Parathyroid adenoma (tissue), 2 donors: ENCODE measurements at regions not wholly inside any gene's neighbourhood (a gene's known extent, or its start where the extent isn't known, plus 50 kb on each side); places are given as distances from the start of the nearest gene placed in this dataset.
"Not testable (repeated sequence)": the region's sequence is repeated elsewhere in the genome, so short reads cannot be mapped to it uniquely, and the experiment has no call there.

Experiments used
- H2AFZ ChIP-seq: fragments of 300-600 bp; sonication (generic); one replicate; pipeline ENCODE4 v1.7.0; 2017; ENCODE audit warnings: antibody characterized with exemption, mild to moderate bottlenecking
- H3K27ac ChIP-seq: fragments of 300-600 bp; sonication (generic); one replicate; pipeline ENCODE4 v1.7.0; 2017
- H3K27me3 ChIP-seq: fragments of 300-600 bp; sonication (generic); one replicate; pipeline ENCODE4 v1.7.0; 2017; ENCODE audit warnings: low read length; ENCODE audit not compliant: control insufficient read depth, insufficient read depth
- H3K36me3 ChIP-seq: fragments of 300-600 bp; sonication (generic); one replicate; pipeline ENCODE4 v1.7.0; 2017; ENCODE audit warnings: low read length; ENCODE audit not compliant: control insufficient read depth, insufficient read depth
- H3K4me1 ChIP-seq: fragments of 300-600 bp; sonication (generic); one replicate; pipeline ENCODE4 v1.7.0; 2017; ENCODE audit warnings: control low read depth
- H3K4me2 ChIP-seq: fragments of 300-600 bp; sonication (generic); one replicate; pipeline ENCODE4 v1.7.0; 2017; ENCODE audit warnings: low read length
- H3K4me3 ChIP-seq: fragments of 300-600 bp; sonication (generic); one replicate; pipeline ENCODE4 v1.7.0; 2017; ENCODE audit warnings: low read depth, low read length
- H3K79me2 ChIP-seq: fragments of 300-600 bp; sonication (generic); one replicate; pipeline ENCODE4 v1.7.0; 2017; ENCODE audit warnings: control low read depth
- H3K9ac ChIP-seq: fragments of 300-600 bp; sonication (generic); one replicate; pipeline ENCODE4 v1.7.0; 2017; ENCODE audit warnings: mild to moderate bottlenecking
- H3K9me3 ChIP-seq: fragments of 300-600 bp; sonication (generic); one replicate; pipeline ENCODE4 v1.7.0; 2017; ENCODE audit warnings: low read length; ENCODE audit not compliant: control insufficient read depth
- TF ChIP-seq, protein P1 (sequence below): fragments of 300-600 bp; sonication (generic); IDR thresholded peaks from one replicate; pipeline ENCODE4 v1.7.0; 2017; ENCODE audit warnings: antibody characterized with exemption, mild to moderate bottlenecking
- donor health status: primary hyperparathyroidism.

GRCh38 chr22:22176929-22177616 lies 67.5 kb upstream of the VPREB1 start:
- Histone ChIP-seq H3K4me1 (peaks cover 50% of the 10 kb centered on the region), H3K4me3 (no peak overlapping the region), H3K27ac (peak overlapping the region; percentile 98), H3K36me3 (no peaks in the 10 kb centered on the region), H3K4me2 (peak overlapping the region; percentile 15), H3K9me3 (no peaks in the 10 kb centered on the region), H2AFZ (peak overlapping the region; percentile 56), H3K27me3 (no peaks in the 10 kb centered on the region), H3K9ac (no peak overlapping the region), H3K79me2 (no peaks in the 10 kb centered on the region)
- TF ChIP-seq, protein P1, sequence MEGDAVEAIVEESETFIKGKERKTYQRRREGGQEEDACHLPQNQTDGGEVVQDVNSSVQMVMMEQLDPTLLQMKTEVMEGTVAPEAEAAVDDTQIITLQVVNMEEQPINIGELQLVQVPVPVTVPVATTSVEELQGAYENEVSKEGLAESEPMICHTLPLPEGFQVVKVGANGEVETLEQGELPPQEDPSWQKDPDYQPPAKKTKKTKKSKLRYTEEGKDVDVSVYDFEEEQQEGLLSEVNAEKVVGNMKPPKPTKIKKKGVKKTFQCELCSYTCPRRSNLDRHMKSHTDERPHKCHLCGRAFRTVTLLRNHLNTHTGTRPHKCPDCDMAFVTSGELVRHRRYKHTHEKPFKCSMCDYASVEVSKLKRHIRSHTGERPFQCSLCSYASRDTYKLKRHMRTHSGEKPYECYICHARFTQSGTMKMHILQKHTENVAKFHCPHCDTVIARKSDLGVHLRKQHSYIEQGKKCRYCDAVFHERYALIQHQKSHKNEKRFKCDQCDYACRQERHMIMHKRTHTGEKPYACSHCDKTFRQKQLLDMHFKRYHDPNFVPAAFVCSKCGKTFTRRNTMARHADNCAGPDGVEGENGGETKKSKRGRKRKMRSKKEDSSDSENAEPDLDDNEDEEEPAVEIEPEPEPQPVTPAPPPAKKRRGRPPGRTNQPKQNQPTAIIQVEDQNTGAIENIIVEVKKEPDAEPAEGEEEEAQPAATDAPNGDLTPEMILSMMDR: no peak

DNA sequence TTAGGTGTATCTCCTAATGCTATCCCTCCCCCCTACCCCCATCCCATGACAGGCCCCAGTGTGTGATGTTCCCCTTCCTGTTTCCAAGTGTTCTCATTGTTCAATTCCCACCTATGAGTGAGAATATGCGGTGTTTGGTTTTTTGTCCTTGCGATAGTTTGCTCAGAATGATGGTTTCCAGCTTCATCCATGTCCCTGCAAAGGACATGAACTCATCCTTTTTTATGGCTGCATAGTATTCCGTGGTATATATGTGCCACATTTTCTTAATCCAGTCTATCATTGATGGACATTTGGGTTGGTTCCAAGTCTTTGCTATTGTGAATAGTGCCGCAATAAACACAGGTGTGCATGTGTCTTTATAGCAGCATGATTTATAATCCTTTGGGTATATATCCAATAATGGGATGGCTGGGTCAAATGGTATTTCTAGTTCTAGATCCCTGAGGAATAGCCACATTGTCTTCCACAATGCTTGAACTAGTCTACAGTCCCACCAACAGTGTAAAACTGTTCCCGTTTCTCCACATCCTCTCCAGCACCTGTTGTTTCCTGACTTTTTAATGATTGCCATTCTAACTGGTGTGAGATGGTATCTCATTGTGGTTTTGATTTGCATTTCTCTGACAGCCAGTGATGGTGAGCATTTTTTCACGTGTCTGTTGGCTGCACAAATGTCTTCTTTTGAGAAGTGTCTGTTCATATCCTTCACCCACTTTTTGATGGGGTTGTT lies 71.5 kb upstream of the VPREB1 start:
- H3K4me3 ChIP-seq, H3K27ac ChIP-seq, H3K9ac ChIP-seq, H3K79me2 ChIP-seq, H3K9me3 ChIP-seq, H3K4me2 ChIP-seq, H2AFZ ChIP-seq, H3K27me3 ChIP-seq, H3K36me3 ChIP-seq: not testable (repeated sequence)
- H3K4me1 ChIP-seq: peaks cover 19% of the 10 kb centered on the region

DNA sequence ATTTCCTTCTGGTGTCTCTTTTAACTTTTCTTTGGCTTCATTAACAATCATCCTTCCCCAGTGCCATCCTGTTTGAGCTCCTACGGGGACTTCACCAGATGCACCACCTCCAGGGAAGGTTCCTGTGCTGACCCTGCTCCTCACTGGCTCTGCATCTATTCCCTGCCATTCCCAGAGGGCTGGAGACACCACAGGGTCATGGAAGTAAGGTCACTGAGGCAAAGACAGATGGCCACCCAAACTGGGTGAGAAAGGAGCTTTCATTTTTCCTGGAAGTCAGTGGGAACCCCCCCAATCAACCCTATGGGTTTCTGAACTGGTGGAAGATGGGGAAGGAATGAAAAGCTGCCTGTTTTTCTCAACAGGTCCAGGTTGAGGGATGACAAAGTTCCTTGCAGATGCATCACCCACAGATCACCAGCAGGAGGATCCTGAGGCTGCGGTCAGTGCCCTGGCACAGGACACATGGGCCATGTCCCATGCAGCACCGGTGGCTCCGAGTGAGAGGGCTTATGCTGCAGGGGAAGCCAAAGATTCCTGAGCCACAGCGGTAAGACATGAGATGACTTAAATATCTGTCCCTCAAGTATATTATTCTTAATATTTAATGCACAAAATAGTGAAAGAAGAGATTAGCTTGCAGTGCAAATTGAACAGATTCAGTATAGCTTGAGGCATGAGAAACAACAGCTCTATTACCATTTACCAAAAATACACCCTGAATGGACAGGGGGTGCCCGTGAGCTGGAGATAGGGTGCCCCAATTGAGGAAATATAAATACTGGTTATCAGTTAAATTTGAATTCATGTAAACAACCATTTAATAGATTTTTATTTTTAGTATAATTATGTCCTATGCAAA lies 73.0 kb upstream of the VPREB1 start:
- no peaks in the 10 kb centered on the region for H3K79me2 ChIP-seq
- H2AFZ ChIP-seq: peak overlapping the region; percentile 58
- no peak overlapping the region for H3K4me2 ChIP-seq
- H3K4me3 ChIP-seq: no peak overlapping the region
- no peak overlapping the region for H3K9ac ChIP-seq
- H3K9me3 ChIP-seq: no peaks in the 10 kb centered on the region
- H3K36me3 ChIP-seq: no peaks in the 10 kb centered on the region
- no peaks in the 10 kb centered on the region for H3K27me3 ChIP-seq
- peak overlapping the region; percentile 61 for H3K27ac ChIP-seq
- TF ChIP-seq, protein P1: peak; percentile 63
- H3K4me1 ChIP-seq: peaks cover 14% of the 10 kb centered on the region

DNA sequence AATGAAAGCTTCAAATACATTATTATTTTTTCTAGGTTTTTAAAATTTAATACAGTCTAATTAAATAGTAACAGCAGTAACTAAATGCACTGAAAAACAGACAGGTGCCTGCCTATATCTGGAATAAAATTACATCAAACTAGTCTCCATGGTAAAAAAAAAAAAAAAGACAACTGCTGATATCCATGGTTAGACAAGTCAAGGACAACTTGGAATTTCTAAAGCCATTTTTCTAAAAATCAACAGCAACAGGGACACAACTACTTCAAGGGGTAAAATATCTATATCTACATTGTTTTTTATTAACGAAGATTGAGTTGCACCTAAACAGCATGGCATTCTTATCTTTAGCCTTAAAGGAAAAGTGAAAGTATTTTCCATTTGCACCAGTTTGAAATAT lies 74.7 kb upstream of the VPREB1 start:
- Histone ChIP-seq H3K27ac (no peak overlapping the region), H3K27me3 (no peaks in the 10 kb centered on the region), H3K36me3 (no peaks in the 10 kb centered on the region)

More for the DNA sequence above, 74.7 kb upstream of the VPREB1 start:
- Histone ChIP-seq H3K79me2 (no peaks in the 10 kb centered on the region), H2AFZ (no peak overlapping the region), H3K9me3 (no peaks in the 10 kb centered on the region), H3K4me3 (no peak overlapping the region), H3K4me2 (no peak overlapping the region), H3K4me1 (peaks cover 13% of the 10 kb centered on the region), H3K9ac (no peak overlapping the region)
- TF ChIP-seq, protein P1: no peak
